ENCODE measurements at regions not wholly inside any gene's neighbourhood (a gene's known extent, or its start where the extent isn't known, plus 50 kb on each side); places are given as distances from the start of the nearest gene placed in this dataset.

- no peak for TF ChIP-seq NPAS2 (CRISPR knock-in tag; IDR thresholded peaks at IDR 0.05; ENCODE audit: borderline replicate concordance)
- no peak for TF ChIP-seq PBX3 (IDR thresholded peaks at IDR 0.05)
- no peak for TF ChIP-seq HOXA7 (CRISPR knock-in tag; IDR thresholded peaks at IDR 0.05)
- no peak for TF ChIP-seq GATA3 (IDR thresholded peaks at IDR 0.05; ENCODE audit: borderline replicate concordance)
- TF ChIP-seq EHMT2 (IDR thresholded peaks at IDR 0.05; ENCODE audit: low read depth), result no peak
- TF ChIP-seq FOSB (CRISPR knock-in tag; IDR thresholded peaks at IDR 0.05), result no peak
Measured at GRCh38 chr3:56980798-56981390, 79.6 kb upstream of the SPATA12 start (continued).

GRCh38 chr3:56980243-56980642 lies 80.2 kb upstream of the SPATA12 start:
- 87% methylated on average over 5 of the region's 5 CpGs for WGBS (ENCODE audit: missing lambda C conversion rate)
- peaks cover 17% of the 10 kb centered on the region for H3K4me1 ChIP-seq
- CTCF ChIA-PET, result interaction anchor here (0.9 to 3.4 kb wide), 4 partner anchors 8 to 181 kb away, joined by 3 to 16 read pairs (median 4); no protein-coding TSS in a partner anchor
- H3K27ac ChIP-seq, result 0 out of 6 replicates have a peak overlapping the region, but pooled peaks of 1 of the 2 experiments have one; percentile 31
- ATAC-seq (no peak), DNase-seq (ENCODE audit: low read depth in 1 of 2, low spot score in 1 of 2) (no peak), FAIRE-seq (no peak)
- H3K4me2 ChIP-seq, result peak overlapping the region; percentile 27; the same call in 1 of the 3 replicates
- TF ChIP-seq EHMT2 (IDR thresholded peaks at IDR 0.05; ENCODE audit: low read depth) (no peak), RARB (CRISPR knock-in tag; IDR thresholded peaks at IDR 0.05) (no peak), ELK1 (IDR thresholded peaks at IDR 0.05; ENCODE audit: low read depth, low read length) (no peak), TP53 (CRISPR knock-in tag; IDR thresholded peaks at IDR 0.05) (no peak), CTCF (IDR thresholded peaks at IDR 0.05) (no peak), ZNF302 (CRISPR knock-in tag; IDR thresholded peaks at IDR 0.05) (no peak), ATOH8 (CRISPR knock-in tag; IDR thresholded peaks at IDR 0.05; ENCODE audit: low read depth) (no peak), FOXS1 (CRISPR knock-in tag; IDR thresholded peaks at IDR 0.05) (no peak), ZC3H11A (IDR thresholded peaks at IDR 0.05) (no peak), ZSCAN20 (CRISPR knock-in tag; IDR thresholded peaks at IDR 0.05) (no peak), NR3C1 (IDR thresholded peaks at IDR 0.05) (no peak), NPAS2 (CRISPR knock-in tag; IDR thresholded peaks at IDR 0.05; ENCODE audit: borderline replicate concordance) (no peak), JUN (IDR thresholded peaks at IDR 0.05) (no peak), HOXB5 (CRISPR knock-in tag; IDR thresholded peaks at IDR 0.05) (no peak), E2F6 (IDR thresholded peaks at IDR 0.05; ENCODE audit: borderline replicate concordance, low read depth) (no peak), SMC3 (IDR thresholded peaks at IDR 0.05) (no peak), HOXA7 (CRISPR knock-in tag; IDR thresholded peaks at IDR 0.05) (no peak), CBX2 (IDR thresholded peaks at IDR 0.05; ENCODE audit: borderline replicate concordance, low read depth) (no peak), GATA3 (IDR thresholded peaks at IDR 0.05; ENCODE audit: borderline replicate concordance) (no peak)
- no peaks in the 10 kb centered on the region for H3K9me3 ChIP-seq
- H3K4me3 ChIP-seq, result no peak overlapping the region
- POLR2A ChIA-PET, result interaction anchor here (1.4 kb wide), 1 partner anchor 298 kb away, joined by 4 read pairs; the partner anchor contains the start of gene TASOR
